ENCODE measurements at regions not wholly inside any gene's neighbourhood (a gene's known extent, or its start where the extent isn't known, plus 50 kb on each side); places are given as distances from the start of the nearest gene placed in this dataset.

GRCh38 chr15:62935300-62936081 is 107.1 kb upstream of the TPM1 start:
- DNase-seq = no peak

DNA sequence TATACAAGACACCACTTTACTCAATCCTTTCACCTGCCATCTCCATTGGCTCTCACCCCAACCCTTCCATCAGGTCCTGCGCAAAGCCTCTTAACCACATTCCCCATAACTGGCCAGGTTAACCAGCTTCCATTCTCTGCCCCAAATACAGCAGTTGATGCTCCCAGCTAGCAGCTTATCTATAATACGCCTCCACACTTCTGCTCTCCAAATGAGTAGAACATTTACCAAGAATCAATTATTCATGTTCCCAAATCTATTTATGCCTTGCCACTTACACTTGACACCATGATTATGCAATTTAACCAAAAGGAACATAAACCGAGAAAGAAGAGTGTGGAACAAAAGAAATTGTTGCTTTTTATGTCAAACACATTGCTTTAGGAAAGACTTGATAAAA is 103.7 kb upstream of the TPM1 start:
- no peak for DNase-seq

DNA sequence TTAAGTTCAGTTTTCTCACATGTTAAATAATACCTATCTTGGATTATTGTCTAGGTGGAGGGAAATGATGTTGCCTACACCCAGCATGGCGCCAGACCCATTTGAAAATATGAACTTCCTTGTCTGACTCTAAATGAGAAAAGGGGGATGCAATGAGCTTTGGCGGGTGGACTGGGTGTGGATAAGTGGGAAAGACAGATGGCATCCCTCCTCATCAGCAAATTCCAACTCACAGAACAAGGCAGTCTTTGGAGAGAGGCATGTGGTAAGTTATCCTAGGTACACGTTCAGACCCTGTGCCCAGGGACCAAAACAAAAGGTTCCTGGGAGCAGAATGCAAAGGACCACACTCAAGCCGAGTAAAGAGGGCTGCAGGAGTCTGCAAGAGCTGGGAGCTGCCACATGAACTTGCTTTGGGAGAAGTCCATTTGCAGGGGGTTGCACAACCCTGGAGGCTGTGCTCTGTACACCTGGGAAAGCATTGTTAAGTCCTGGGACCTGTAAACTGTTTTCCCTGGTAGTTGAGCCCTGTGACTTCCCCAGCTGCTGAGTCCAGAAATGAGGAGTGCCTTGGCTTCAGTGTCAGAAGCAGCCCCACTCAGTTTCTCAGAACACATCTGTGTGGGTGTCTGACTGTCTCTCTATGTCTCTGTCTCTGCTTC is 102.3 kb upstream of the TPM1 start:
- no peak for DNase-seq

- no peak for DNase-seq
Observed at GRCh38 chr15:62940755-62941361, 101.7 kb upstream of the TPM1 start.

DNA sequence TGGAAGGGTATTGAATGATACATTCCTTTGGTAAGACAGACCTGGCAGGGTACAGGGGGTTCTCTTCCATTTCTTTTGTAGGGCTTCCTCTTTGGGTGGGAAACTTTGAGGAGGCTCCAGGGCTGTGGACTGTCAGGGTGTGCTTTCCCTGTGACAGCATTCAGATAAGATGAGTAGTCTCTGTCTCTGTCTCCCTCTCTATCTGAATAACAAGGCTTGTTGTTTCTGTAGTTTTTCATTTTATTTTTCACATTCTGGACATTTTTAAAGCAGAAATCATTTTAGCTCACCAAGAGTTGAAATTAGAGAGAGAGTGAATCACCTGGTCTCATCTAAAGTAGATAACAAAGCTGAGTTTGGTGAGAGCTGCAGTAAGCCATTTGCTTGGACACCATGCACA is 100.8 kb upstream of the TPM1 start:
- DNase-seq = no peak

DNA sequence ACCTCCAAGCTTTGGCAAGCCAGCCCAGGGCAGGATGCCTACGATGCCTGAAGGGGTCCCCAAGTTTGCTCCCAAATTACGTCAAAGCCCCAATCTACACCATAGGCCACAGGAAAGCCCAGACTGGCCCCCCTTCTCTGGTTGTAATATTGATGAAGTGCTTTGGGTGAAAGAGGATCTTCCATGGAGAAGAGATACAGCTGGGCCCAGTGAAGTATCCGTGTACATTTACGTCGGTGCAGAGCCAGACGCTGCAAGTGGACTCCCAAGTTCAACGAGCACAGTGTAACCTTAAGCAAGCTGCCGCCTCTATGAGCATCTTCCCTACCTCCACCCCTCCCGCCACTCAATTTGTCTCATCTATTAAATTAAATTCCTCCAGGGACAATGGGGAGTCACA is 100.1 kb upstream of the TPM1 start:
- DNase-seq = no peak

DNA sequence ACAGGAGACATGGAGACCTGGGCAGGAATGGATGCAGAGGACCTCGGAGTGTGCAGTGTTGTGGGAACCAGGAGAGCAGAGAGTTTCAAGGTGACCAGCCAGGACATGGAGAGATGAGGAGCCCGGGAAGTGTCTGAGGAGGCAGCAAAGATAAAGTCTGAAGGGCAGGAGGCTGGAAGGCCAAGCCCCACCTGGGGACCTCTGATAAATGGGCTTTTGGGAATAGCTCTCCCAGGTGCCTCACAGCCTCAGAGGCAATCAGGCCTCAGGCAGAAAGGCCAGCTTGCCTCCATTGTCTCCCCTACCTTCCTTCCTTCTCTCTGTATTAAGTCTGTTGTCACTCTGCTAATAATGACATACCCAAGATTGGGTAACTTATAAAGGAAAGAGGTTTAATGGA is 97.5 kb upstream of the TPM1 start:
- no peak for DNase-seq

- no peak for DNase-seq
Observed at GRCh38 chr15:62945760-62946159, 96.8 kb upstream of the TPM1 start.

- no peak for DNase-seq
Observed at GRCh38 chr15:62946940-62947339, 95.6 kb upstream of the TPM1 start.

DNA sequence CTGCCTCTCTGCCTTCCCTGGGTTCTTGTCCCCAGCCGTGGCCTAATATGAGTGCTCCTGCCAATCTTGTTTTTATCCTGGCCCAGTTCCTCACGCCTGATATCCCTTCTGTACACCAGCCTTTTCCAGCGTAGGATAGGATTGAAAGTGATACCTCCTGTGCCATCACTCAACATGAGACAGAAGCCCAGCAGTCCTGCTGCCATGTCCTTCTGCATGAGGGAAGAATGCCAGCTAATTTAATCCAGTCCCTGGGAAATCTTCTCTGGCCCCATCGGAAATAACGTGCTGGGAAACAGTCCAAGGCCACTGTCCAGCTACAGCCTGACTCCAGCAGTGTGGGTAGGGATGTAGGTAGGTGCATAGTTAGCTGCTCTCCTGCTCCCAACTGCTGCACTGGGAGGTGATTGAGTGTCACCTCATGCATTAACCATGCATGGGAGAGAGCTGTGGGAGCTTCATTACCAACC is 92.0 kb upstream of the TPM1 start:
- DNase-seq = no peak

DNA sequence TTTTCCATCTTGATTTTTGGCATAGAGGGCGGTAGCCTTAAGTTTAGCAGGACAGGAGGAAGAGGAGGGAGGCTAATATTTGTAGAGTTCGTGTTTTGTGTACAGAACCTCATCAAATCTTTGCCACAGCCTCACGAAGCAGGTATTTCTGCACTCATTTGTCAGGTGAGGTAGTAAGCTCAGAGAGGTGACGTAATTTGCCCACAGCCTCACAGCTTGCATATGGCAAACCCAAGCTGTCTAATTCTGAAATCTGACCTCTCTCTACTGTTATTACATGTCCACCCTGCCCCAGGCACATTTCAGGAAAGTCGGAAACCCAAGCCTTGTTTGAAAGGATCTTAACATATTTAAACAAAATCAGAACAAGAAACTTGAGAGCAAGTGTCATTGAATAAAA is 91.1 kb upstream of the TPM1 start:
- no peak for DNase-seq

DNA sequence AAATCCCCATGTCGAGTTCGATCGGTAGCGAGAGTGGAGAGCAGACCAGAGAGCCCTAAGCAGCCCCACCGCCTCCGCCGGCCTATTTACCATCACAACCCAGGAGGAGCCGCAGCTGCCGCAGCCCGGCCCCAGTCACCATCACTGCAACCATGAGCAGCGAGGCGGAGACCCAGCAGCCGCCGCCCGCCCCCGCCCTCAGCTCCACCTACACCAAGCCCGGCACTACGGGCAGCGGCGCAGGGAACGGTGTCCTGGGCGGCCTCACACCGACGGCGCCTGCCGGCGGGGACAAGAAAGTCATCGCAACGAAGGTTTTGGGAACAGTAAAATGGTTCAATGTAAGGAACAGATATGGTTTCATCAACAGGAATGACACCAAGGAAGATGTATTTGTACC is 89.5 kb upstream of the TPM1 start:
- DNase-seq = no peak

DNA sequence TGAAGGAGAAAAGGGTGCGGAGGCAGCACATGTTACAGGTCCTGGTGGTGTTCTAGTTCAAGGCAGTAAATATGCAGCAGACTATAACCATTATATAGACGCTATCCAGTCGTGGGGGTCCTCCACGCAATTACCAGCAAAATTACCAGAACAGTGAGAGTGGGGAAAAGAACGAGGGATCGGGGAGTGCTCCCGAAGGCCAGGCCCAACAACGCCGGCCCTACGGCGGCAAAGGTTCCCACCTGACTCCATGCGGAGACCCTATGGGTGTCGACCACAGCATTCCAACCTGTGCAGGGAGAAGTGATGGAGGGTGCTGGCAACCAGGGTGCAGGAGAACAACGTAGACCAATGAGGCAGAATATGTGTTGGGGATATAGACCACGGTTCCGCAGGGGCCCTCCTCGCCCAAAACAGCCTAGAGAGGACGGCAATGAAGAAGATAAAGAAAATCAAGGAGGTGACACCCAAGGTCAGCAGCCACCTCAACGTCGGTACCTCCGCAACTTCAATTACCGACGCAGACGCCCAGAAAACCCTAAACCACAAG is 89.0 kb upstream of the TPM1 start:
- no peak for DNase-seq

- DNase-seq = no peak
Observed at GRCh38 chr15:62957130-62957529, 85.4 kb upstream of the TPM1 start.

GRCh38 chr15:62958528-62959363 is 83.8 kb upstream of the TPM1 start:
- no peak for DNase-seq

GRCh38 chr15:62961134-62961533 is 81.4 kb upstream of the TPM1 start:
- no peak for DNase-seq

GRCh38 chr15:62962101-62962995 is 80.2 kb upstream of the TPM1 start:
- no peak for DNase-seq

DNA sequence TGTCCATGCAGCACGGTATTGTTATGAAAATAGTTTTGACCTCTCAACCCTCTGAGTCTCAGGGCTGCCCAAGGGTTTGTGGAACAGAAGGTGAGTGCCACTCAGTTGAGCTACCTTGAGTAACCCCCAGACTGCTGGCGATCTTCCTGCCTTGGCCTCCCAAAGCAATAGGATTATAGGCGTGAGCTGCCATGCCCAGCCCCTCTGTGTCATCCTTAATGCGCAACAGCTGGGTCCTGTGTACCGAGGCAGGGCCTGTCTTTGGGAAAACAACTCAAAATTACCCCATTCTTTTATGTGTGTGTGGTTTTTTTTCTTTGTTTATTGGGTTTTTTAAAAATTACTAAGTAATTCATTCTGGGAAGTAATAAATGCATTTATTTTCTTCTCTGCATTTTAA is 78.3 kb upstream of the TPM1 start:
- no peak for DNase-seq

GRCh38 chr15:62966294-62967078 is 76.1 kb upstream of the TPM1 start:
- no peak for DNase-seq

DNA sequence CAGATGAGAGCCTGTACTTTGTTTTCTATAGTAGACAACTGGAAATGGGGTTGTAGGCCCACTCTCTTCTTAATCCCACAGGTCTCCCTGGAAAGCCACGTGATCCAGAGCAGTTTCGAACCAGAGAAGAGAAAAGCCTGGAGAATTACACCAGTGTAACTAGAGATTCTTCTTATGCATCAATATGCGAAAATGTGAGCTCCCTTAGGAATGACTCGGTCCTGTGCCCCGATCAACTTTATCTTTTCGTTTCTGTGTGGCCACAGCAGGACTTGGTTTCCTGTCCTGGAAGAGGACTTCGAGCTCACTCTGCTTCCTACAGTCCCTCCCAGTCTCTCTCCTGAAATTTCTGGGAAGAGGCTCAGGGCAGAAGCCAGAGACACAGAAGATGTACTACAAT is 73.8 kb upstream of the TPM1 start:
- DNase-seq = no peak

Measured in activated CD8-positive, alpha-beta memory T cell treated with anti-CD3 and anti-CD28 coated beads for 24 hours (primary cell).